Activated CD8-positive, alpha-beta memory T cell treated with anti-CD3 and anti-CD28 coated beads for 36 hours (primary cell): ENCODE measurements at regions not wholly inside any gene's neighbourhood (a gene's known extent, or its start where the extent isn't known, plus 50 kb on each side); places are given as distances from the start of the nearest gene placed in this dataset.
"Not testable (repeated sequence)": the region's sequence is repeated elsewhere in the genome, so short reads cannot be mapped to it uniquely, and the experiment has no call there.

Source experiments
- CTCF ChIA-PET: fragments of 350-600 bp; sonication (Branson Sonifier 250); formaldehyde crosslinking; loops from one replicate; lab custom pipeline; 2021; ENCODE audit warnings: antibody characterized with exemption; lab: Charles Lee
- POLR2A ChIA-PET: fragments of 350-600 bp; sonication (Branson Sonifier 250); formaldehyde crosslinking; loops from one replicate; lab custom pipeline; 2021; ENCODE audit warnings: antibody characterized with exemption; lab: Charles Lee

DNA sequence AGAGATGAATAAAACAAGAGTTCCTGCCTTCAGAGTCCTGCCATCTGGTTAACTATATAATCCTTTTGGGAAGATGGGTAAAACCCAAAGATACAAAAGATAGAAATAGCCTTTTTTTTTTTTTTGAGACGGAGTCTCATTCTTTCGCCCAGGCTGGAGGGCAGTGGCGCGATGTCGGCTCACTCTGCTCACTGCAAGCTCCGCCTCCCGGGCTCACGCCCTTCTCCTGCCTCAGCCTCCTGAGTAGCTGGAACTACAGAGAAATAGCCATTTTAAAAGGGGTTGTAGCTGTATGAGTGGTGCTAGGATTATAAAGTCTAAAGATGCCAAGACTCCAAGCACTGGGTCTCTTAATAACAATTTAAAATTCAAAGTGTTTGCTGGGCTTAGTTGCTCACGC lies 97.2 kb downstream of the KDR start:
- ChIA-PET CTCF (no interaction called here), POLR2A (no interaction called here)

DNA sequence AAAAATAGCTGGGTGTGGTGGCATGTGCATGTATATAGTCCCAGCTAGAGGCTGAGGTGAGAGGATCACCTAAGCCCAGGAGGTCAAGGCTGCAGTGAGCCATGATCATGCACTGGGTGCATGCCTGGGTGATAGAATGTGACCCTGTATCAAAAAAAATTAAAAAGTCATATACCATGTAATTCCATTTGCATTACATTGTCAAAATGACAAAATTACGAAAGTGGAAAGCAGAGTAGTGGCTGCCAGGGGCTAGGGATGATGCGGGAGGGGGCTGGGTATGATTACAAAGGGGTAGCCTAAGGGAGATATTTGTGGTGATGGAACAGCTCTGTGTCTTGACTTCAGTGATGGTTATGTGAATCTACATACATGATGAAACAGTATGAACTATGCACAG lies 97.8 kb downstream of the KDR start:
- ChIA-PET POLR2A (no interaction called here), CTCF (no interaction called here)

DNA sequence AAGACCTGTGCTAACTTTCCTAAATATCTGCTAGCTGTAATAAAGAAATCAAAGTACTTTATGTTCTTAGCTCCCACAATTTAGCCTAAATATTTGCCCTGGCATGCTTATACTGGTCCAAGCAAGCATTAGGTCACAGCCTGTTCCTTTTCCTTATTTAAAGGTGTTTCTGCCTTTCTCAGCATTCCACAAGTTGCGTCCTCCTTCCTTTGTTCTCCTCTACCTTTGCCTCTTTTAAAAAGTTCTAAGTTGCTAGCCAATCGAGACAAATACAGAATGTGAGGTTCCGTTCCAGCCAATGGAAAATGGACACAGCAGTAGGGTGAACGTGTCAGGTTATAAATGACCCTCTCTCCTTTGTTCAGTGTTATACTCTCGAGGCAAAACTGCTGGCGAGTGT lies 99.9 kb downstream of the KDR start:
- CTCF ChIA-PET, POLR2A ChIA-PET: not testable (repeated sequence)

DNA sequence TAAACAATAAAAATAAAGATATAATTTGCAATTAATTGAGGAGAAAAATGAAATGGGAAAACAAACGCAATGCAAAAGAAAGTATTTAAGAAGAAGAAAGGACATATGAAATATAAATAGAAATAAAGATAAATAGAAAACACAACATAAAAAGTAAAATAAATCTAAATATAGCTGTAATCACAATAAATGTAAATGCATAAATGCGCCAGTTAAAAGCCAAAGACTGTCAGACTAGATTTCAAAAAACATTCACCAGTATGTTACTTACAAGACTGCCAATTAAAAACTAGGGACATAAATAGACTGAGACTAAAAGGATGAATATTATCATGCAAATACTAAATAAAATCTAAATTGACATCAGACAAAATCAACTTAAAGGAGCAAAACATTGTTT lies 102.4 kb downstream of the KDR start:
- ChIA-PET POLR2A (no interaction called here), CTCF (no interaction called here)

DNA sequence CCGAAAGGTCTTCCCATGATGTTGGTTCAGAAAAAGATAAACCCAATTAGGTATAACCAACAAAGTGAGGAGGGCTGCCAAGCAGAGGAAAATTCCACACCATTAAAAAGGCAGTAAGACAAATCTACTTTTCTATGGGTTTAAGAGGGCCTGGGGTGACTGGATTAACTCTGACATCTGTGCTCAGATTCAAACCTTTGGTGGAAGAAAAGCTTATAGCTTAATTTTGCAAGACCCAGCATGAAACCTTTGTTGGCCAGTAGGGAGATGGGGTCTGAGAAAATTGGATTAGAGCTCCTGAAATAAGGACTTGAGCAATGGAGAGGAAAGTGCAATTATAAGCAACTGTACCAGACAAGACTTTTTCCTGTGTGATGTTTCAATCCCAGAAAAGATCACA lies 104.2 kb downstream of the KDR start:
- POLR2A ChIA-PET = no interaction called here
- CTCF ChIA-PET = no interaction called here

DNA sequence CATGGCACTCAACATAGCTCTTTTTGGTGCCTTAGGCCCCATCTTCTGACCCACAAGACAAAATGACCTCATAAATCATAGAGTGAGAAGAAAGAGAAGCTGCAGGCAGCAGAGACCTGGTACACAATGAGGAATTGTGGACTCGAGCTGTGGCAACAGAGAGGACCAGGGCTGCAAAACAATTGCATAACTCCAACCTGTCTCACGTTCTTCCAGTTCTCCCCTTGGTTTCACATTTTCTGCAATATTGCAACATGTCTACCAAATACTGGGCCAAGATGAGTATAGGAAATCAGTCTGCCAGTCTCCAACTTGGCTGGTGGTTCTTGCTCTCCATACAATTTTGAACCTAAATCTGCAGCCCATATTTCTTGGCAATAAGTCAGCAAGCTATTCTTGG lies 105.3 kb downstream of the KDR start:
- POLR2A ChIA-PET = no interaction called here
- CTCF ChIA-PET = no interaction called here

DNA sequence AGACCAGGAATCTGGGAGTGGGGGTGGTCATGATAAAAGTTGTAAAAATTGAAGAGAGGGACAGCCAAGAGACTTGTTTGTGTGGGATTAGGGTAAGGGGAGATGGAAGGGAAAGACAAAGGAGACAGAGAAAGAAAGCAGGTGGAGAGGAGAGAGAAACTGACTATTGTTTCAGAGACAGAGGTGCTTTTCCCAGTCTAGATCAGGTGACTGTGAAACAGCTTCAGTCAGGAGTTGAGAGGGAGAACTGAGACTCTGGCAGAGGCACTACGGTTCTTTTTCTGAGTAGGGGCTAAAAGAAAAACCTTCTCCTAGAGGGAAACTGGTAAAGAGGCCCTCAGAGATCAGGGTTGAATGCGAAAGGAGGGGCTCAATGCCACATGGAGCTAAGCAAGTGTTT lies 106.4 kb downstream of the KDR start:
- CTCF ChIA-PET = no interaction called here
- POLR2A ChIA-PET = no interaction called here

DNA sequence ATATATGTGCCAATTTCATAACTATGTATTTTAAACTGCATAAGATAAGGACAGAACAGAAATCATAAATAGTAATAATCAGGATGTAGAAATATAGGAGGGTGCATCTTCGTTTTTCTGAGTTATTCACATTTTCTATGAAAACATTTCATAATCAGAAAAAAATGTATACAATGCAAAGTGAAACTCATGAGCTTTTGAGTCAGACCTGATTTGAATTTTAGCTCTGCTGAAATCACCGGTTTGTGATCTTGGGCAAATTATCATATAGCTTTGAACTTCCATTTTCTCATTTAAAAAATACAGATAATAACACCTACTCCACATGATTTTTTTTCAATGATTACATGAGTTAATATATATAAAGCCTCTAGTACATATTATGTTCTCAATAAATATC lies 106.9 kb downstream of the KDR start:
- CTCF ChIA-PET = no interaction called here
- POLR2A ChIA-PET = no interaction called here

DNA sequence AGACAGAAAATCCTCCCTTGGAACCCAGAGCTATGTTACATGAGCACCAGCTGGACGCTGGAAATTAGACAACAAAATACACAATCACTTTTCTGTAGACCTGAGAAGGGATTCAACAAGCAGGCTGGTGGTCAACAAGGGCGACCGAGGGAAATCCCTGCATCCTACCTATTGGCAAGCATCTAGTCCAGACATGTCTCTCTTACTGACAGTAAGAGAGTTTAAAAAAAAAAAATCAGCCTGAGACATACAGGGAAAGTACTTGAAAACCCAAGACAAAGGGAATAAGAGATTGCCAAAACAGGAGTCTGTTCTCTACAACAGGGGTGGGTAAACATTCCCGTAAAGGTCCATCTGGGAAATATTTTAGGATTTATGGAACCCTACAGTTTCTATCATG lies 108.0 kb downstream of the KDR start:
- POLR2A ChIA-PET = no interaction called here
- CTCF ChIA-PET = no interaction called here

DNA sequence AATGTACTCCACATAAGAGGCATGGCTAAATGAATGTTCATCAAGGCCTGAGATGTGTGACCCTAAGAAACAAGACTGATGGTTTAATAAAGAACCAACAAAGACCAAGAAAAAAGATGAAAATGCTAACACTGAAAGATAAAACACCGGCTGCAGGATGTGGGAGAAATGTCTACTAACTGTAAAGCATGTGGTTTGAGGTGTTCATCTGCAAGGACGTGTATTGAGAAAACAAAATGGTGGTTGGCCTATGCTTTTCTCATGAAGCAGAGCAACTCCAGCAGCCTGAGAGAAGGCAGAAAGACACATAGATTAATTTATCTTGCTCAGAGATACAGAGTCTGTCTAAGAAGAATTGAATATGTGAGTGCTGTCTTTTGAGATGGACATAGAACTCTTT lies 109.3 kb downstream of the KDR start:
- ChIA-PET CTCF (no interaction called here), POLR2A (no interaction called here)

DNA sequence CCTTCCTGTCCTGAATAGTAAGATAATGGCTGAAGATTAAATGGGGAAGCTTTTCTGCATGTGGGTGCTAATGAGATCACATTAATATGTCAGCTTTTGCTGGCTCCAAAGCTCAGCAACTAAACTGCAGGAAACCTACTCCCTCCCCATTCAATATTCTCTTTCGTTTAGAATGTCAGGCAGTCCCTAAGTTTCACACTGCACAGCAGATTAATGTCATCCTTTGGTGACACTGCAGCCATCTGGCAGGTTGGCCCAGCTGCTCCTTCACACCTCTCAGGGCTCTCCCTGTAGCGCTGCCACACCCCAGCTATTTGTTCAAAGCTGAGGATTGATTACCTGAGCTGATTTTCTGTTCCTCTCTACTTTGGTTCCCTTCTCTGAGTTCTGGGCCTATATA lies 110.5 kb downstream of the KDR start:
- ChIA-PET CTCF (no interaction called here), POLR2A (no interaction called here)

DNA sequence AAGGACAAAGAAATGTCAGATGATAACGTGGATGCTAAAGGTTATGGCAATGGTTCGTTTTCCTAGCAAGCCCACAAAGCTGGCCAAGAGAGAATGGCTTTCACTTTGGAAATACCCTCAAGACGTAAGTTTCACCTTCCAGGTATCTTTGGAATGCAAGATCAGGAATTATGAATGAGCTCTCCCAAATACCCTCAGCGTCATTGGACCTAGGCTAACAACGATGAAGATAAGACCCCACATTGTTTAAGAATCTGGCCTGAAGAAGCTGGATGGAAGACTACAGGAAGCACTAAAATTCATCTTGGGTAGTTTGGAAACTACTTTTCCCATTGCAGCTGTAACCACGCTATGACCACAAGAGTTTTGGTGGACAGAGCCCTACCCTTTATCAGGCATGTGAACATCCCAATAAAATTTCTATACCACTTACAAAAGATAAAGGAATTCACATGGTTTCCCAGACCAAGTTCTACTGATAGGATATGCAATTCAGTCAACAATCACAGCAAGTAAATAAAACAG lies 111.9 kb downstream of the KDR start:
- POLR2A ChIA-PET = no interaction called here
- CTCF ChIA-PET = no interaction called here

DNA sequence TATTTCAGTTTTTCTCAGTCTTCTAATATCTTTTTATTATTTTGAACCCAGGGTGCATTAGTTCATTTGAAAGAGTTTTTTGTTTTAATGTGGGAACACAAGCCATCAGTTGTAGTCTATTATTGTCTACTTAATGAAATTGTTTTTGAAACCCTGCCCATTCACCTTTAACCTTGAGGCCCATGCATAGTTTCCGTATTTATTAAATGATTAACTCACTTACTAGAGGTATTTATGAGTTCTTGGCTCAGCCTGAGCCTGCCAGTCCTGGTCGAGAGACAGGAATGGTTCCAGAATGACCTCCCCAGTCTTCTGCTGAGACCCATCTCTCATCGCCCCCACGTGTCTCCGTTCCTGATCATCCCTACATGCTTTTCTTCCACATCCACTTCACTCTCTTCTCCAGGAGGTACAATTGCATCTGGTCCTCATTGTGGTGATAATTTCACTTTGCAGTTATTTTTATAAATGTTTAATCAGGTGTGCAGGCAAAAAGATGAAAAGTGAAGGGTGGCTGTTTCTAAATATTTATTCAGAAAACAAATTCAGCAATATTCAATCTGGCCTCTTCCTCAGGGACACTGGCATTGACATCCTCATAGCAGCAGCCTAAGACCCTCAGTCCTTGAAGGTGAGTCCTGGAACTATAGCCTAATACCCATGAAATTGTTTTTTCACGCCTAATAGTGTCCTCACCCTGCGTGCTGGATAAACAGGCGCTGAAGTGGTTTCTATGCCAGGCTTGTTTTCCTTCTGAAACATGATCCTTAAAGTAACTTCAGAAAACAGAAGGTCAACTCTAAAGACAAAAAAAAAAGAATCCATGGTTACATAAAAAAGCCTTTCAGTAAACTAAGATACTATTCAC lies 112.8 kb downstream of the KDR start:
- ChIA-PET CTCF (no interaction called here), POLR2A (no interaction called here)

DNA sequence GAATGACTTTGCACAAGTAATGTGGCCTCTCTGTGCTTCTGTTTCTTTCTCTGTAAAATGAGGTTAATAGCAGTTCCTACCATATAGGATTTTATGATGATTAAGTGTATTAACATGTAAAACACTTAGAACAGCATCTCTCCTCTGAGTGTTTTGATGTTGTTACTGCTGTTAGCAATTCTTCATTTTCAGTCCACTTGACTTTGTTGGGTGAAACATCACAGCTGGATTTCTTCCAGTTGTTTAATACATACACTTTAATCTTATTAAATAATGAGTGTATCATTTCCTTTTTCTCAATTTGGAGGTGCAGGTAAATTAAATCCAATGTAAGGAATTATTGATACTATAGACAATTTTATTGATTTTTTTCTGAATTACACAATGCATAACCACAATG lies 113.6 kb downstream of the KDR start:
- ChIA-PET CTCF (no interaction called here), POLR2A (no interaction called here)

DNA sequence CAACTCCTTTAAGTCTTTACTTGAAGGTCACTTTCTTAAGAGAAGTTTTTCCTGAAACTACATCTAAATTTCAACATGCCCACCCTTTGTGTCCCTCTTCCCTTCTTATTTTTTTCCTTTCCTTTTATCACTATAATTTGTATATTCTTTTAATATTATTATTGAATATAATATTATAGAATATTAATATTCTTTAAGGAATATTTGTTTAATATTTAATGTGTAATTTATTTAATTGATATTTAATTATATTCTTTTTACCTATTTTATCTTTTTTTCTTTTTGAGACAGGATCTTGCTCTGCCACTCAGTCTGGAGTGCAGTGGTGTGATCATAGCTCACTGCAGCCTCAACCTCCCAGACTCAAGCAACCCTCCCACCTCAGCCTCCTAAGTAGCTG lies 114.8 kb downstream of the KDR start:
- CTCF ChIA-PET = no interaction called here
- POLR2A ChIA-PET = no interaction called here

DNA sequence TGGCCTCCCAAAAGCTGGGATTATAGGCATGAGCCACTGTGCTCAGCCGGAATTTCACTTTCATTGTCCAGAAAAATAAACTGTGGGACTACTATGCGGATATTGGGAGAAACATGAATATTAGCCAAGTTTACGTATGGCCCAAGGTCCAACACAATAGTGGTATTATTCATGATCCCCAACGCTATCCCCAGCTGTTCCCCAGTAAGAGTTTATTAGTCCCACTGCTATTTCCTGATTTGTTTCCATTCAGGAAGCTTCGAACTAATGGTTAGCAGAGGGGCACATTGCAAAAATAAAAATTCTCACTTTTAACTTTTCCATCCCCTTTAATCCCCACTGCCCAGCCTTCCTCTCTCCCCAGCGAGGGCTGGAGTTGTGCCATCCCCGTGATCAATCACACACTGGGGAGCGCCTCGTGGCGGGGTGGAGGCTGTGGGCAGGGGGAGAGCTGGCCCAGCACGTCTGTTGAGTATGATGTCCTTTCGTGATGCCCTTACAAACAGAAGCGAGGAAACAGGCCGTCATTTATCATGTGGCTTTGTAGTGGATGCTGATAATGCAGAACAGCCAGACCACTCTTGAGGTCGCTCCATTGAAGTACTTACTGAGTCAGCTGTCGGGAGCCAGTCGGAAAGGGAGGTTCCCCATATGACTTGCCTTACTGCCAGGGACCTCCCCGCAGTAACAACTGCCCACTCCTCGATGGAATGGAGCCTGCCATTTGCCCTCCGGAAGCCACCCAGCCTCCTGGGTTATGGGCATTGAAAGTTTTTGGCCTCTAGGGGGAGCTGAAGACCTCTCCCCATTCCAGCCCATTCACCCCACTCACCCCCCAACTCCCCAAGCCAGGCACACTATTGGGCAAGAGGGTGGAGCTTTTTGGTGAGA lies 117.0 kb downstream of the KDR start:
- ChIA-PET CTCF (no interaction called here), POLR2A (no interaction called here)

DNA sequence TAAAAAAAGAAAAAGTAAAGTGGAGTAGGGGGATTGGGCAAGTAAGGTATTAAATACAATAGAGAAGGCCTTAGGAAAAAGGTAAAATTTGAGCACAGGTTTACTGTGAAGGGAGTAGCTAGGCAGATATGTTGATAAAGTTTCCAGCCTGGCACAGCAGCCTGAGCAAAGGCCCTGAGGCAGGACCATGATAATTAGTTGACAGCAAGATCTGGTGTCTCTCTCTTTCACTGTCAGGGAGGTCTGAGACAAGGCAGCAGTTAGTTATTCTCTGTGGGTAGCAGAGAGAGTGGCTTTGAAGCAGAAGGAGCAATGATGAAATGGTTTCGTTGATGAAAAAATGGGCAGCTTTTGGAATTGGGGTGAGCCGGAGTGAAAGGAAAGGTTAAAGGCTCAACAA lies 119.5 kb downstream of the KDR start:
- POLR2A ChIA-PET = no interaction called here
- CTCF ChIA-PET = no interaction called here

DNA sequence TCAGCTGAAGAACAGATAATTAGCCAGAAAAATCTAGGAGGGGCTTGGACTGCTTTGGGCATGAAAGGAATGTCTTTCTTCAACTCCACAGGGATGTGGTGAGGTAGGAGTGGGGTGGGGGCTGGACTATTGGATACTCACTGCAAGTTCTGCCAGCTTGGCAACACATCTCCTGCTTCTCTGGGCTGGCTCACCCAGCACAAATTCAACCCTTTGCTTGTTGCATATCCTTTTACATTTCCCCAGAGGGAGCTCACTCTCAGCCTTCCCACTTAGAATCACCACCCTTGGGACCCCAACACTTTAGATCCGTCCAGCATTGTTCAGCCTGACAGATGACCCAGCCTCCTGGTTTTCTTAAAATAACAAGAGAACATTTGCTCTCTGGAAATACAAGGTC lies 120.6 kb downstream of the KDR start:
- ChIA-PET POLR2A (no interaction called here), CTCF (no interaction called here)

DNA sequence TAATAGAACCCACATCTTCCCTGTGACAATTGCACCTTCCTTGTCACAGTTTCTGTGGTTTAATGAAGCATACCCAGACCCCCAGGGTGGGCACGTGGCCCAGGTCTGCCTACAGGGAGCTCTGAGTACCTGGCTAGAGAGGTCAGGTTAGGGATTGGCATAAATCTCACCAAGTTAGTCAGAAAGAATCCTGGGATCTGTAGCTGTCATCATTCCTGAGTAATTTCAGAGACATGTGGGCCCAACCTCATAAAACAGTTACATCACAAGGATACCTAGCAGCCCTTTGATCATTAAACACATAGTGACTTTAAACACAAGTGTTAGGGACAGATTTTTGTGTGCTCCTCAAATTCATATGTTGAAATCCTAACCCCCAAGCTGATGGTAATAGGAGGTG lies 123.0 kb downstream of the KDR start:
- CTCF ChIA-PET = no interaction called here
- POLR2A ChIA-PET = no interaction called here

DNA sequence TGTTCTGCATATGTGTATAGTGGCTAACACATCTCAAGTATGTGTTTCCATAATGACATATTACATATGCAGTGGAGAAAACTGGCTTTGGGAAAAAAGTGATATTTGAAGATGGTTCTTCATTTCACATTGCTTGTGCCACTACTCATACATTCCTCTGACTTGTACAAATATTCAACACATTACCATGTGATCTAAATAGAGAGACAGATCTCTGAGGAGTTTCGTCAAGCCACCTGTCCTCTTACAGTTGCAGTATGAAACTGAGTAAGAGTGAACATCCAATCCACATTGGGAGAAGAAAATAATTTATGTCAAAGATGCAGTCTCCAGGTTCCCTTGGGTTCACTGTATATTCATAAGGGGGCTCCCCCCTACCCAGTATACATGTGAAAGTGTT lies 123.9 kb downstream of the KDR start:
- ChIA-PET CTCF (no interaction called here), POLR2A (no interaction called here)

DNA sequence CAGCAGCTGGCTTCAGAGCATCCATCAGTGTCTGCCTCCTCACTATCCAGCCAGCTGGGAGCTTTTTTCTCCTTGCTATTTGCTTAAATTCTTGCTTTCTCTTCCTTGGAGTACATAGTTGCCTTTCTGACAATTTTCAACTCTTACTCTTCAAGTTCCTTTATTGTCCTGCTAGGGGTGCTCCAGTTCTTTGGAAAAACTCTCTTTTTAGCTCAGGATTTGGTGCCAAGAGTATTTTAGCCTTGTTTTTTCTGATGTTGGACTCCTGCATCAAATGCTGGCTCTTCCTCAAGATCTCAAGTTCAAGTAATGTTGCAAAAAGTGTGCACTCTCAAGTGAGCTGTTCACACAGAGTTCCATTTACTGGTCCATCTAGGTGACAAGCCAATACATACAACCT lies 126.4 kb downstream of the KDR start:
- POLR2A ChIA-PET = no interaction called here
- CTCF ChIA-PET = no interaction called here
